Colon (tissue), 2 donors: ENCODE measurements at regions not wholly inside any gene's neighbourhood (a gene's known extent, or its start where the extent isn't known, plus 50 kb on each side); places are given as distances from the start of the nearest gene placed in this dataset.
"Not testable (repeated sequence)": the region's sequence is repeated elsewhere in the genome, so short reads cannot be mapped to it uniquely, and the experiment has no call there.

Experiments
- FAIRE-seq: peaks from 2 replicates; lab custom pipeline; 2012; peaks lifted over from hg19 to GRCh38; lab: Jason Lieb, UNC
- donor health status: control.
- donor health status: control.

DNA sequence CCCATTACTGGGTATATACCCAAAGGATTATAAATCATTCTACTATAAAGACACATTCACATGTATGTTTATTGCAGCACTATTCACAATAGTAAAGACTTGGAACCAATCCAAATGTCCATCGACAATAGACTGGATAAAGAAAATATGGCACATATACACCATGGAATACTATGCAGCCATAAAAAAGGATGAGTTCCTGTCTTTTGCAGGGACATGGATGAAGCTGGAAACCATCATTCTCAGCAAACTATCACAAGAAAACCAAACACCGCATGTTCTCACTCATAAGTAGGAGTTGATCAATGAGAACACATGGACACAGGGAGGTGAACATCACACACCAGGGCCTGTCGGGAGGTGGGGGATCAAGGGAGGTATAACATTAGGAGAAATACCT lies 62.2 kb upstream of the FBXL17 start:
- FAIRE-seq: not testable (repeated sequence)

DNA sequence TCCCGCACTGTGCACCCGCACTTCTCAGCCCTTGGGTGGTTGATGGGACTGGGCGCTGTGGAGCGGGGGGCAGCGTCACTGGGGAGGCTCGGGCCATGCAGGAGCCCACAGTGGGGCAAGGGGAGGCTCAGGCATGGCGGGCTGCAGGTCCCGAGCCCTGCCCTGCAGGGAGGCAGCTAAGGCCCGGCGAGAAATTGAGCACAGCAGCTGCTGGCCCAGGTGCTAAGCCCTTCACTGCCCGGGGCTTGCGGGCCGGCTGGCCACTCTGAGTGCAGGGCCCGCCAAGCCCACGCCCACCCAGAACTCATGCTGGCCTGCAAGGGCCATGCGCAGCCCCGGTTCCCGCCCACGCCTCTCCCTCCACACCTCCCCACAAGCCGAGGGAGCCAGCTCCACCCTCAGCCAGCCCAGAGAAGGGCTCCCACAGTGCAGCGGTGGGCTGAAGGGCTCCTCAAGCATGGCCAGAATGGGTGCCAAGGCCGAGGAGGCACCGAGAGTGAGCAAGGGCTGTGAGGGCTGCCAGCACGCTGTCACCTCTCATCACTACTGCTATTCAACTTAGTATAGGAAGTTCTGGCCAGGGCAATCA lies 60.3 kb upstream of the FBXL17 start:
- not testable (repeated sequence) for FAIRE-seq

GRCh38 chr5:108437425-108437824 lies 55.5 kb upstream of the FBXL17 start:
- FAIRE-seq: no peak

GRCh38 chr5:108436696-108437095 lies 54.8 kb upstream of the FBXL17 start:
- no peak for FAIRE-seq

- no peak for FAIRE-seq
Observed at GRCh38 chr5:108433600-108433999, 51.7 kb upstream of the FBXL17 start.

DNA sequence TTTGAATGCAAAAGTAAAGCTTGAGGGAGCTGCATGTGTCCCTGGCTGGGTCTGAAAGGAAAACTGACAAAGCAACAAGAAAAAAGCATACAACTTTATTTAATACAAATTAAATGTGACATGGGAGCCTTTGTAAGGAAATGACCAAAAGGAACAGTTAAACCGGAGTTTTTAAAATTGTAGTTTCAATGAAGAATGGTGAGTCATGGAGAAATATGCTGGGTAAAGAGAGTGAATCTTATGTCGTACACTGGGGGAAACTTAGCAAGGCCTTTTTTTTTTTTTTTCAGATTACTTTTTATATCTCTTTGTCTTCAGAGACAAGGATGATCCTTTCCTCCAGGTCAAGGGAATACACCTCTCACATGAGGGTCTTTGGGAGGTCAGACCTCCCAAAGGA lies 50.1 kb upstream of the FBXL17 start:
- no peak for FAIRE-seq
